ENCODE measurements at regions not wholly inside any gene's neighbourhood (a gene's known extent, or its start where the extent isn't known, plus 50 kb on each side); places are given as distances from the start of the nearest gene placed in this dataset.

- no peak for TF ChIP-seq POLR2A (IDR thresholded peaks at IDR 0.05)
- no peak for TF ChIP-seq CTCF (IDR thresholded peaks at IDR 0.05)
Observed at GRCh38 chr5:27608992-27609391, 570.6 kb upstream of the CDH9 start.
